Stimulated activated CD4-positive, alpha-beta T cell treated with anti-CD3 and anti-CD28 coated beads, Interleukin-1b, Interleukin-23, amount 100 ng/mL, for 4 hours (primary cell): ENCODE measurements at regions not wholly inside any gene's neighbourhood (a gene's known extent, or its start where the extent isn't known, plus 50 kb on each side); places are given as distances from the start of the nearest gene placed in this dataset.

Experiments used
- DNase-seq, 2 donors: peaks; one replicate each; pipeline ENCODE4 v3.0.0-alpha.2; 2020; ENCODE audit warnings: low read depth in 2 of 2

DNA sequence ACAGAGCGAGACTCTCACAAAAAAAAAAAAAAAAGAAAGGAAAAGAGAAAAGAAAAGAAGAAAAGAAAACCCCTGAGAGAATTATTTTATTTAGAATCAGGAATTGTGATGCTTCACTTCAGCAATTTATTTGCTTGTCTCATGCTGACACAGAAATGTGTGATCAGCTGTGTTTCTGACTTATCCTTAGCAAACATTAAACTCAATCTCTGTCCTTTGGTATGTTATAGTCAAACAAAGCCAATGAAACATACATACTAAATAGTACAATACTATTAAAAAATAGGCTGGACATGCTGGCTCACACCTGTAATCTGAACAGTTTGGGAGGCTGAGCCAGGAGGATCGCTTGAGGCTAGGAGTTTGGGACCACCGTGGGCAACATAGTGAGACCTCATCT, 733.0 kb upstream of the FZD8 start:
- no peak for DNase-seq

DNA sequence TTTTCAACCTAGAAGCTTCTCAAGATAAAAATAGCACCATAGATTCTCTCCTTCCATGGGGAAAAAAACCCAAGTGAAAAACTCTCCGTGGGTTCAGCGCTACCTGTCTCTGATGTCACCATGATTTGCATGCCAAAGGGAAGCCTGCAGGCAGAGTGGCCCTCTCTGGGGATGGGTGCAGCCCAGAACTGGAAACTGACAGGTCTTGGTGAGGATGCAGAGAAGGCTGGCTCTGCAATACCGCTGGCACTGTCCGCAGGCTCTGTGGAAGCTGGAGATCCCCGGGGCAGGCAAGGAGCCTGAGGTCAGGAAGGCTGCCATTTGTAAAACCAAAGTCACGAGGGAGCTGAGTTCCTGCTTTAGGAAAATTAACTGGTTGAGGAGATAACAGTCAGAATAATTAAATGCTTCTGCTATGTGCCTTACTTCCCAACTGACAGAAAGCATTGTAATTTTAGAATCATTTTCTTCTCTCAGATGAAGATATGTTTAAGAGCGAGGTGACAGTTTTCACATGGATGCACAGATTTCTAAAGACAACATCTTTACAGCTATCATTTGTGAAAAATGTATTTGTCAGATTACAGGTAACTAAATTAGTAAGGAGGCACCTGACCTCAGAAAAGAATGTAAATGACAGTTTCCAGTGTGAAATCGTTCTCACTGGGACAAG, 731.5 kb upstream of the FZD8 start:
- no peak for DNase-seq

DNA sequence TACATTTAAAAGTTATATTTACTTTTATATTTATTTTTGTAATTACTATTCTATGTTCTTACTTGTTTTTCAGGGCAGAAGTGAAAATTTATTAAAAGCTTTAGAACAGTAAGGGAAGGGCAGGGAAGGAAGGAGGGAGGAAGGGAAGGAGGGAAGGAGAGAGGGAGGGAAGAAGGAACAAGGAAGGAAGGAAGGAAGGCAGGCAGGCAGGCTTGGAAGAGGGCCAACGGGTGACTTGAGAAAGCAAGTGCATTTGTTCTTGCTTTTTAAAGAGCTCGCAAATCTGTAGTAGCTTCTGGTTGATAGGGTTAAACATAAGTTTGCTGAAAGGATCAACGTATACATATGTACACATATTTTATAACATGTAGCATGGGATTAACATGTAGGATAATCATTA, 725.3 kb upstream of the FZD8 start:
- DNase-seq = no peak

DNA sequence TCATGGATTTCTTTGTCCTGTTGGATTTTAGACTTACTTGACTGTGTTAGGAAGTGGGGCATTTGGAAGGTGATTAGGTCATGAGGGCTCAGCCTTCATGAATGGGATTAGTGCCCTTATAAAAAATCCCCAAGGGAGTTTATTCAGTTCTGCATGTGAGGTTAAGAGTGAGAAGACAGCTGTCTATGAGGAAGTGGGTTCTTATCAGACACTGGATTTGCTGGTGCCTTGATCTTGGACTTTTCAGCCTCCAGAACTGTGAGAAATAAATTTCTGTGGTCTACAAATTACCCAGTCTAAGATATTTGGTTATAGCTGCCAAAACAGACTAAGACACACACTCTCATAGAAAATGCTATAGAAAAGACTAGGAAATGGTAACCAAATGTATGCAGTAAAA, 724.7 kb upstream of the FZD8 start:
- DNase-seq = no peak

DNA sequence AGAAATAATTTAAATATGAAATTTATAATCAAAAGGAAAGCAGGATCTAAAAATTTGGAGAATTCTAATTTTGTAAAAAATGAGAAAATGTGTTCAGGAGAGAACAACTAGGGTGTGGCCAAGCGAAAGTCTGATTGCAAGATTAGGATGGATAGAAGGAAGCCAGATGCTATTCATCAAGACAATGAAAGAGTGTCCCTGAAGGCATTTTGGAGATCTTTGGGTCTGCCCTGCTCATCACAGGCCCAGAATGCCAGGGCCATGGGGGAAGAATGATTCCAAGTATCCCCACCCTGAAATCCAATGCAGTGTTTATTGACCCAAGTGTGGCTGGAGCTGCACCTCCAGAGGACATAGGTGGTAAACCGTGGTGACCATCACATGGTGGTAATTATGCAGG, 724.0 kb upstream of the FZD8 start:
- DNase-seq = no peak

DNA sequence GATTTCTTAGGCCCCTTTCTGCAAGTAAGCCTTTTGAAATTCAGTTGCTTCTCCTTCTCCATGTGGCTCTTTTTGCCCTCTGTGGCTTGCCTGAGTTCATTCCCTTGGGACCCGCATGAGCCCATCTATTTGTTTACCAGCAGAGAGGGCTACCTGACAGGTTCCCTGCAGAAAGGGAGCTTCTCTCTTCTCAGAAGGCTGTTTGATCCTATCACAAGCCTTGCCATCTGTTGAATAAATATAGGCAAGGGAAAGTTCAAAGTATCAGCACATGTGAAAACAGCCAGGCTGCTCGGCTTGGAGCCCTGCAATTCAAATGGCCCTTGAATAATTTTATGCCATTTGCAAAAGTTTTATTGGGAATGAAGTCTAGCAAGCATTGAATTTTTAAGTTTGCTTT, 720.2 kb upstream of the FZD8 start:
- DNase-seq = no peak

DNA sequence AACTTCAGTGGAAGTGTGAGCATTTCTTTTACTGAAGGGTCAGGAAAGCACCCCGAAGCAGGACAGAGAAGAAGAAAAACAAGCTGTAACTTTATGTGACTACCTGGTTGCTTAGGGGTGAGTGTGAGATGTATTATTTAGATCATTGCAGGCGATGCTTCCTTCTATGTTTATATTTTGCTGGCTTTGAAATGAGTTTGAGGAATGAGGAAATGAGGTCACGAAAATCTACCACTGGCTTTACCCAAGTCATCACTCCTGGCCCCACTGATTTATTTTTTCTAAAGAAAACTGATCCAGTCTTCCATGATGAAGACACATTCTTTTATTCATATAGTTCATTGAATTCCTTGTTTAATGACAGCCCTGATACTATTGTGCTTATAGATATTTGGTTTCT, 716.6 kb upstream of the FZD8 start:
- no peak for DNase-seq

DNA sequence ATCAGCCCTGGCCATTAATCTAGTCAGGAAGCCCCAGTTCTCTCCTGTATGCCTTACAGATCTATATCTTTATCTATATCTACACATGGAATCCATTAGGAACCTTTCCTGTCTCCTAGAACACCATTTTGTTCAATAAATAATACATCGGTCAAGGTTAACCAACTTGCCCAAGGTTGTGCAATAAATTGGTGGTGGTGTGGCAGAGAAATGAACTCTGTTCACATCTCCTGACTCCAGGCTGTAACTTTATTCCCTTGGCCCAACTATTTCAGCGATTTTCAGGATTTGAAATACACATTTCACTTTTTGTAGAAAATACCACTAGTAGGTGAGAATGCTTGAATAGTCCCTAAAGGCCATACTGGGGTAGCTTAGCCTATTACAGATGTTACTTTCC, 712.5 kb upstream of the FZD8 start:
- DNase-seq = no peak

DNA sequence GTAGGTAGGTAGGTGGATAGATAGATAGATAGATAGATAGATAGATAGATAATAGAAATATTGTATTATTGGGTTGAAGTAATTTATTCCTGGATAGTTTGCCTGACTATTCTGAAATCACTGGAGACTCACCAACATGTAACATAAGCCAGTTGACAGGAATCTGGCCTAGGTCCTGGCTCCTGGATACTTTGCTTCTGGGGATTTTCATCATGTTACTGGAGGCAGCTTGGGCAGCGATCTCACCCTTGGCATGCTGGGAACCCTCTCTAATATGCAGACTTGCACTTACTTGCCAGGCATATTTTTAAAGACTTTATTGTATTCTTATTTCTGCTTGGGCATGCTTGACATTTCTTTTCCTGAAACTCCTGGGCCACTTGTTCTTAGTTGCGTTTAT, 709.1 kb upstream of the FZD8 start:
- no peak for DNase-seq

DNA sequence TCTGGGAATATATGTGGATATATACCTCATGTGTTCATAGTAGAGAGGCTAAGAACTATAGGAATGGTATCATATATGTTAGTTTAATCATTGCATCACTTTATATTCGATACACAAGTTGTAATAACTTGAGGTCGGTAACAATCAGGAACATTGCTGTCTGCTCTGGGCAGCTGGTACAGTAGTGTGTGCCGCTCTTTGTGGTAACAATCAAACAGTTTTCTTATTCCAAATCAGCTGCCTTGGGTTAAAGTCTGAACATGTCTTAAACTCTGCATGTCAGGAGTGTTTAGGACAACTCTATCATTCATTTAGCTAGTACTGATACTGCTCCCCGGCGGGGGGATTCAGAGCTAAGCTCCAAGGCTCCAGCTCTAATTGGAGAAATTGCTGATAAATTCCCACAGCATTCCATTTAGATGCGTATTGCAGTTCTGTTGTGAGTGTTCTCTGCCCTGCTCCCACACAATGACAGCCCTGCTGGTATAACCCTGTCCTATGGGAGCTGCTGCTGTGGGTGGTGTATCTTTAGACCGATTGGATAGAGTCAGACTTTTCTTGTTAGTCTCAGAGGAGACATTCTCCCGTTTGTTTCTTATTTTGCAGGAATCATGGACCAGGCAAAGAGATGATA, 707.5 kb upstream of the FZD8 start:
- no peak for DNase-seq

DNA sequence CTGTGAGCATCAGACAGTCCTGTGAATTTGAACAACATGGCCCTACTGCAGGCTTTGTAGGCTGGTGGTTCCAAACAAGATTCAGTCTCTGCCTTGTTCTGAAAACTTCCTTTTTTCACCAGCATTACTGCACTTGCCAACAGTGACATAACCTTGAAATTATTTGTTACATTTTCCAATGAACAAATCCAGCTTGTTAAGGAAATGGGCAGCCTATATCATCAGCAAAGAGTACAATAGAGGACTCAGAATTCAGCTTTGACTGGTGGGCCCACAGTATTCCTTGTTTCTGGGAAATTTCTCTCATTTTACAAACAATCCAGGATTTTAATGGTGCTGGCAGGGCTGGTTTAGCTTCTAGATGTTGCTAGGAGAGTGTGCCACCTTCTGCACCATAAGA, 703.7 kb upstream of the FZD8 start:
- DNase-seq = no peak

DNA sequence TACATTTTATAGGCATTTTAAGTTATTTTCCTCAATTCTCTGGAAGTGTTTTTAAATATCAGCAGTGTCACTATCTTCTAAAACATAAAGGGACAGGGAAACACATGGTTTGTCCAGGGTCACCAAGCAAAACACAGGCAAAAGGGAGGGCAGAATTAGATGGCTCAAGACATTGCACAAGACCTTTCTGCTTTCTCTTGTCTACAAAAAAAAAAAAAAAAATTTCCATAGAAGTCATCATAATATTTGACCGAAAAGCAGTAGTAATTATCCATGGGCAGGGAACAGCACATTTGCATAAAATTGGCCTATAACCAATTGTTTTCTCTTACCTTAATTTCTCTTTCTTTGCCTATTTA, 703.1 kb upstream of the FZD8 start:
- no peak for DNase-seq

DNA sequence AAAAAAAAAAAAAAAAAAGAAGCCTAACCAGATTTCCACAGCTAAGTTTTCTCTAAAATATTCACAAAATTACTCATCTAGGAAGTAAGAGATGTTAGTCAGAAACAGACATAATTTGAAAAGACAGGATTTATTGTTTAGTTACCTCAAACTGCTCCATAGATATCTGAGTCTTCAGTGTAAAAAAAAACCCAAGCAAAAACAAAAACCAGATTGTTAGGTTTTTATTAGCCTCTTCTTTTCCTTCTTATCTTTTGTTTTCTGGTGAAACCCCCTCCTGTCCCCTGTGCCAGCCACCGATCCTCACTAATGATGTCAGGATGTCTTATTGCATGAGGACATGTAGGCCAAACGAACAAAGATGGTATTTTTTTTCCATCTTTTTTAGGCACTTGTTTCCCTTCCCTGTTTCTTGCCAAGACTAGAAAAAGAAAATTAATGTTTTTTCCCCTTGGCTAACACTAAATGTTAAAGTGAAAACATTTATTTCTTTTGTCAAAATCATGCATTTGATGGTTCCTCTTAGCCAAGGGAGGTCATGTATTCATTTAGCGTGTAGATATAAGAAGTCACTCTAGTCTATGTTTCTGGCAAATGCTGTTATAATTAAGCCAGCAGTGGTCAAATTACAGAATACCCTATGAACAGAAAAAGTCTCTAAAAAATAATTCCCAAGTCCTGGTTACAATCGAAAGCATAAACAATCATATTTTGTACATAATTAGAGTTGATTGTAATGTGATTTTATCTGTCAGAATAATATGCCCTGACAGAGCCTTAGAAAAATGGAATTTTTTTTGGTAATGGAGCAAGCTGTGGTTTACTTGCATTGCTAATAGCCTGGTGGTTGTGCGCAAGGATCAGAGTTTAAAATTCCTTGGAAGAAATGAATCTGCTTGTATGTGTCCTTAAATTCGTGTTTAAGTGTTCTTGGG, 702.4 kb upstream of the FZD8 start:
- DNase-seq = no peak

DNA sequence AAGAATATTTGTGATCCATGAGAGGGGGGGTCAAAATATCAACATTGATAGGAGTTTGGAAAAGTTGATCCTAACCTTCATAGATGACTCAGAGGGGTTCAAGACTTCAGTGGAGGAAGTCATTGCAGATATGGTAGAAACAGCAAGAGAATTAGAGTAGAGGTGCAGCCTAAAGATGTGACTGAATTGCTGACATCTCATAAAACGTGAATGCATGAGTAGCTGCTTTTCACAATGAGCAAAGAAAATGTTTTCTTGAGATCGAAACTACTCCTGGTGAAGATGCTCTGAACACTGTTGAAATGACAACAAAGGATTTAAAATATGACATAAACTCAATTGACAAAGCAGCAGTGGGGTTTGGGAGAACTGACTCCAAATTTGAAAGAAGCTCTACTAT, 700.7 kb upstream of the FZD8 start:
- no peak for DNase-seq

DNA sequence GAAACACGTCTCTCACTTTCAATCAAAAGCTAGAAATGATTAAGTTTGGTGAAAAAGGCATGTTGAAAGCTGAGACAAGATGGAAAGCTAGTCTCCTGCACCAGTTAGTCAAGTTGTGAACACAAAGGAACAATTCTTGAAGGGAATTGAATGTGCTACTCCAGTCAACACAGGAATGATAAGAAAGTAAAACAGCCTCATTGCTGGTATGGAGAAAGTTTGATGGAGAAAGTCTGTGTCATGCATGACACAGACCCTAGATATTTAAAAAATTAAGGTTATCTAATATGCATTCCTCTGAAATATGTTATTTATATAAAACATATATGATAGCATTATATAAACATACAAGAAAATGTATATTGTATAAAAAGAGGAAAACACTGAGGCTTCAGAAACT, 699.4 kb upstream of the FZD8 start:
- DNase-seq = no peak

DNA sequence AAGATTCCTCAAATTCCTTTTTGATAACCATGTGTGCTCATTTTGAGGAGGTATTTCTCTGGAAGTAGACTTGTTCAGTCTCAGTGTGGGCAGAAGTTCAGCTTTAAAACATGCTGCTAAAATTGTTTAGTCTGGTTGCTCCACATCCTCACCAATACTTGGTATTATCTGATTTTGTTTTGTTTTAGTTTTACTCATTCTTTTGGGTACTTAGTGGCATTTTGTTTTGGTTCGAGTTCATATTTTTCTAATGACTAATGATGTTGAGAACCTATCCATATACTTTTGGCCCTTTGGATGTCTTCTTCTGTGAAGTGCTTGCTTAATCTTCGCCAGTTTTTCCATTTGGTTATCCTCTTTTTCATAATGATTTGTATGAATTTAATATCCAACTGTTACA, 694.2 kb upstream of the FZD8 start:
- no peak for DNase-seq

DNA sequence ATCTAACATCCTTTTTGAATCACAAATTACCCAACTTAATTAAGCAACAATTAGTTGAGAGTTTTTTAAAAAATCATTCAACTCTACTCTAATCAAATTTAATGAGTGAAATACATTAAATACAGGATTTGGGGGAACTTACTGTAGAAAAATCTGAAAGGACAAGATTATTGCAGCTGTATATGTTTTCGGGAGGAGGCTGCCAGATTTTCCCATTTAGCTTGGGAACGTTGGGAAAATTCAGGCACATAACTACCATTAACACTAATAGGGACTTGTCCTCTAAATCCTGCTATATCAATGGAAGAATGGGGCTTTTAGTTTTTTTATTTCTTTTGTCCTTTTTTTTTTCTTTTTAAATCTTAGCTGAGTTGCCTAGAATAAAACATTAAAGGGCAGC, 691.4 kb upstream of the FZD8 start:
- DNase-seq = no peak

DNA sequence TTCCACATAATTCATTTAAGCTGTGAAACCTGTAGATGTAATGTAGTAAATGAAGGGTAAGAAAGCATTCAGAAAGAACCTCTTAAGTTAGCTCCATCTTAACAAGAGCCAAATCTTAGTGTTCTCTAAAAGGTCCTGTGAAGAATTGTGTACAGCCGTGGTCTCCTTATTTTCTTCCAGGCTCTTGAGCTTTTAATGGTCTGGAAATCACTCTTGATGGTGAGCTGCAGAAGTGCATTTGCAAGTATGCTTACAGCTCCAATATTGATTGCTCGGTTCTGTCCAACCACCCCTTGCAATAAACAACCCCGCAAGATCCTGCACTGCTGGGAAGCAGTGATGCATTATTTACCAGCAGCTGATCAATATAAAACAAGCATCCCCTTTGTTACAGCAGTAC, 690.8 kb upstream of the FZD8 start:
- DNase-seq = no peak

DNA sequence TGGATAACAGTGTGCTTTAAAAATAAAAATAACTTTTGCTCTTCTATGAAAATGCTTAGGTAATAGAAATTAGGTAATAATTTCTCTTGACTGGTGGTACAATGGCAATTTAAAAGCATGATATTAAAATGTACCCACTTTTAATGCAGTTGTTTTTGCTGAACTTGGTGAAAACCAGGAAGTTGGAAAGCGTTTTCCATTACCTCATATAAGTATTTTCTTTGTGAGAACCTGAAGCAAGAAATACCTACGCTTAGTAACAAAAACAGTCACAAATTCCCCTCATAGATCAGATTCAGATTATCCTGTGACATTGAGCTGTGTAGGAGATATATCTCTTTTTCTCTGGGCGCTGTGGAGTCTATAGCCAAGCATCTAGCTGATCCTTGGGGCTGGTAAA, 689.0 kb upstream of the FZD8 start:
- DNase-seq = no peak

DNA sequence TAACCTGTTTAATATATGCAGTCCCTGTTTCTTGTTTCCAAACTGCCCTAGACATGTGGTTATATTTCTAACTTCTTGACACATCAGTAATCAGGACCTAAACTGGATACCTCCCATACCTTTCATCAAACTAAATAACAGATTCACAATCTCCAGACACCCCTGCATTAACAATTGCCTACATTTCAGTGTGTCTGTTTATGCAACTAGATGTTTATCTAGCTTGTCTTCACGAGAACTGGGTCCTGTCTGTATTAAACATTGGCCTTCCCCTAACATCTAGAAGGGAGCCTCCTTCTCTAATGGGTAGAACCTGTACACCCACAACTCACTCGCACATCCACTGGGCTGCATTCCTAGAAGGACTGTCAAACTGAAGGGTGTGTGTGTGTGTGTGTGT, 683.7 kb upstream of the FZD8 start:
- DNase-seq = no peak

DNA sequence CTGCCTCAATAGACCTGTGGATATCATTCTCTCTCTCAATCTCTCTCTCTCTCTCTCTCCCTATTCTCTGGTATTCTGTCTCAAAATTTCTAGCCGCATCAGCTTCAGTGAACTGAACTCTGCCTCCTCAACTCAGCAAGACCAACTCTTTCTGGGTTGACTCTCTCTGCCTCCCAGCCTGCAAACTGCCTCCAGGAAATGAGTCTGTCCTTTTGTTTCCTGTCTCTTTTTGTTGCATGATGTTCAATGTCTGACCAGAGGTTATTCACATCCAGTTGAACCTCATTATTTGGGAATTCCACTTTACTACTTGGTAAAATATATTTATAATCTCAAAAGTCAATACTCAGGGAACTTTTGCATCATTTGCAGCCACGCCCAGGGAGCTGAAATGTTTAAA, 682.7 kb upstream of the FZD8 start:
- no peak for DNase-seq

DNA sequence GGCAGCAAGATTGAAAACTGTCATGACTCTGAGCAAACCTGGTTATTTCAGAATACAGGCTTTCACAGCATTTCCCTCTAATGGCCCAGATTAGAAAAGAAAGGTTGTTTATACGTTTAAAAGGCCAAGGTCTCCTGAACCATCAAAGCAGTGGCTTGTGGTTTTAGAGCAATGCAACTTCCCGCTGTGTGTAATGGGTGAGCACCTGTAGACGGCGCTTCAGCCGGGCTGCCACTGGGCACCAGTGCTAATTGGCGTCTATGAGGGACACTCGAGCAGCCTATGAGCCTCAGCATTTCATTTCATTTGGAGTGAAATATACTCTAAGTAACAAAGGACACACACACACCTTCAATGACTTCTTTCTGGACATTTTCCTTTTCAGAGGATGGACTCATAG, 671.0 kb upstream of the FZD8 start:
- no peak for DNase-seq

DNA sequence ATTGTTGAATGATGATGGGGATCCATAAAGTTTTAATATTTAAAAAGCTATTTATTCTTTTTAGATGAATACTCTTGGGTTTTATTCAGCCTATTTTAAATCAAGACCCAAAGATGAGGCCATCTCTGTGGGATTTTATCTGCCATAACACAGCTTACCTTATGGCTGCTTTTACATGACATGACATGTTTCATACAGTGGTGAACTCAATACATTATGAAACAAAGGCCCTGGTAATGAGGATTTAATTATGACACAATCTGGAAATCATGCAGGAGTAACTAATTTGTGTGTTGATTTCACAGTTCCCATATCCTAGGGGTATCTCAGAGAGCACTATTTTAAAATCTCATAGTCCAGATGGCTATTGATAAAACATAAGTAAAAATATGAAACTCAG, 661.8 kb upstream of the FZD8 start:
- no peak for DNase-seq
